Caco-2 (cell line): ENCODE measurements at regions not wholly inside any gene's neighbourhood (a gene's known extent, or its start where the extent isn't known, plus 50 kb on each side); places are given as distances from the start of the nearest gene placed in this dataset.

ENCODE experiments used
- BruUV-seq: library from RNA; stranded (reverse); fragments of 400-500 nt; replicated peaks from 2 replicates; lab custom pipeline; 2021; lab: Mats Ljungman, UMichigan
- CTCF ChIA-PET: fragments of 300-600 bp; sonication (Branson Sonifier 250); formaldehyde crosslinking; loops from one replicate; lab custom pipeline; 2022; ENCODE audit warnings: antibody characterized with exemption; lab: Charles Lee
- POLR2A ChIA-PET: fragments of 300-600 bp; sonication (Branson Sonifier 250); formaldehyde crosslinking; loops from one replicate; lab custom pipeline; 2022; ENCODE audit warnings: antibody characterized with exemption; lab: Charles Lee
- DNase-seq, 2 experiments: peaks; one replicate each; pipeline versions ENCODE4 v3.0.0 to v3.0.0-alpha.2; 2020 to 2022
- H3K27me3 ChIP-seq: replicated peaks from 2 replicates; pipeline ENCODE4 v1.6.0; 2011; ENCODE audit warnings: low read length; ENCODE audit not compliant: control insufficient read depth, insufficient read depth
- H3K36me3 ChIP-seq: 2 replicates; pipeline ENCODE4 v1.5.1; 2011; ENCODE audit warnings: low read length; ENCODE audit not compliant: control insufficient read depth, insufficient read depth
- H3K4me1 ChIP-seq: fragments of 250-450 bp; sonication (Bioruptor Pico); 2 replicates; pipeline ENCODE4 v1.5.1; 2020; ENCODE audit warnings: mild to moderate bottlenecking
- H3K4me3 ChIP-seq: 2 replicates; pipeline ENCODE4 v1.5.1; 2011; ENCODE audit warnings: low read depth, mild to moderate bottlenecking, control low read depth, low read length
- H3K9me3 ChIP-seq: fragments of 250-450 bp; sonication (Bioruptor Pico); 2 replicates; pipeline ENCODE4 v1.5.1; 2020; ENCODE audit warnings: mild to moderate bottlenecking, moderate library complexity
- H3K27ac Mint-ChIP-seq: one replicate; pipeline ENCODE4 v1.8.0; 2022; ENCODE audit warnings: mixed read lengths; ENCODE audit not compliant: unreplicated experiment
- H3K27me3 Mint-ChIP-seq: one replicate; pipeline ENCODE4 v1.8.0; 2022; ENCODE audit warnings: mixed read lengths; ENCODE audit not compliant: insufficient read depth, unreplicated experiment
- H3K36me3 Mint-ChIP-seq: one replicate; pipeline ENCODE4 v1.8.0; 2022; ENCODE audit warnings: mild to moderate bottlenecking, mixed read lengths; ENCODE audit not compliant: insufficient read depth, unreplicated experiment
- H3K4me1 Mint-ChIP-seq: one replicate; pipeline ENCODE4 v1.8.0; 2022; ENCODE audit warnings: low read depth, mixed read lengths; ENCODE audit not compliant: unreplicated experiment
- H3K4me3 Mint-ChIP-seq: one replicate; pipeline ENCODE4 v1.8.0; 2022; ENCODE audit warnings: mild to moderate bottlenecking, moderate library complexity, mixed read lengths; ENCODE audit not compliant: unreplicated experiment
- H3K9me3 Mint-ChIP-seq: one replicate; pipeline ENCODE4 v1.8.0; 2022; ENCODE audit warnings: mixed read lengths; ENCODE audit not compliant: unreplicated experiment
- CTCF ChIP-seq, 2 experiments: fragments of 200-600 bp in 1 of 2; IDR thresholded peaks; 1 replicate in 1 of 2; 2 replicates in 1 of 2; pipeline versions ENCODE4 v1.5.1 to v1.8.0; 2011 to 2022; ENCODE audit warnings: antibody characterized with exemption in 1 of 2, control low read depth in 1 of 2, inconsistent platforms in 1 of 2, low read depth in 1 of 2, low read length in 1 of 2, mild to moderate bottlenecking in 1 of 2, moderate library complexity in 1 of 2; ENCODE audit not compliant: insufficient read depth in 1 of 2, severe bottlenecking in 1 of 2, unreplicated experiment in 1 of 2
- intact Hi-C: fragments of 100-400 bp; cut with micrococcal nuclease; formaldehyde crosslinking; loops from one replicate; pipeline ENCODE4 v1.10.0; 2022; ENCODE audit not compliant: unreplicated experiment

GRCh38 chr10:28806951-28807759 is 129.8 kb downstream of the BAMBI start:
- Mint-ChIP-seq H3K27ac (no peak overlapping the region), H3K9me3 (no peaks in the 10 kb centered on the region), H3K4me1 (peaks cover 13% of the 10 kb centered on the region), H3K27me3 (no peaks in the 10 kb centered on the region), H3K4me3 (no peak overlapping the region), H3K36me3 (no peaks in the 10 kb centered on the region)
- ChIA-PET POLR2A (no interaction called here), CTCF (interaction anchor here (0.6 kb wide), 1 partner anchor 579 kb away, joined by 3 read pairs; no protein-coding TSS in a partner anchor)
- Histone ChIP-seq H3K4me3 (no peak overlapping the region), H3K27me3 (no peaks in the 10 kb centered on the region), H3K4me1 (peaks cover 32% of the 10 kb centered on the region), H3K9me3 (no peaks in the 10 kb centered on the region), H3K36me3 (no peaks in the 10 kb centered on the region)
- TF ChIP-seq CTCF (IDR thresholded peaks at IDR 0.05; ENCODE audit: insufficient read depth in 1 of 2, low read depth in 1 of 2, low read length in 1 of 2, severe bottlenecking in 1 of 2, unreplicated experiment in 1 of 2): no peak
- intact Hi-C loops: no loop called here
- no TSS peak for BruUV-seq
- no peak for DNase-seq

DNA sequence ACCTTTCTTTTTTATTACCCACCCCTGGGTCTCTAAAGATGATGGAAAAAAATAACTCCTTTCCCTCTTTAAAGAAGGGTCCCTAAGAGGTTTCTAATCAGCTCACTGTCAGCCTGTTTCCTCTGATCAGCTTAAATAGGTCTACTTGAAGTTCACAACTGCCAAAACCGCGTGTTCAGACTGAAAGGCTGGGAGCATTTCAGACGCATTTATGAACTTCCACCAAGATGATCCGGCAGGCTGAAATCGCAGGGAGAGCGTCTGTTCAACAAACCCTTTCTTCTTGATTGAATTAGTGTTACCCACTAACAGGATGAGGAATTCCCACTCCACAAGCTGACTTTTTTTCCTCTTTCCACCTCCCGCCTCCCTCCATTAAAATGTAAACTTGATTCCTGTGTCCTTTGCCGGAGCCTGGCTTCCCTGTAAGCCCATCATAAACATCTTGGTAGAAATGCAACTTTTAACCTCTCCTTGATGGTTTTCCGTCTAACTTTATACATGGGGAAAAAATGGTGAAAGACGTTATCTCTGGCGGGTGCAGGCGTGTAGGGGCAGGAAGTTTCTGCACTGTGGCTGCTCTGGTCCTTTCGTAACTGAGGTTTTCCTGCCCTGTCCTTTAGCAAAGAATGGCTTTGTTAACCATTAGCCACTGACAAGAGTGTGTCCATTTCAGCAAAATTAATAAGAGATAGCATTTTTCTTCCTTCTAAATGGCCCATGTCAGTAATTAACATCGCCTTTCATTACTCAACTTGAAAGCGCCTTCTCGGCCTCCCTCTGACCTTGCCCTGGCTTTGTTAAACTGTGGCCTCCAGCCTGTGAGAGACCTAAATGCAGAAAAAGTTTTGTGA is 130.7 kb downstream of the BAMBI start:
- peak in 1 of 2 experiments; percentile 42 for DNase-seq
- peak overlapping the region; percentile 26 for H3K27ac Mint-ChIP-seq
- CTCF ChIA-PET: interaction anchor here (0.6 kb wide), 1 partner anchor 578 kb away, joined by 3 read pairs; no protein-coding TSS in a partner anchor
- H3K27me3 ChIP-seq: no peaks in the 10 kb centered on the region
- H3K4me3 ChIP-seq: no peak overlapping the region
- no peaks in the 10 kb centered on the region for H3K9me3 Mint-ChIP-seq
- H3K36me3 ChIP-seq: no peaks in the 10 kb centered on the region
- no peaks in the 10 kb centered on the region for H3K36me3 Mint-ChIP-seq
- intact Hi-C loops: no loop called here
- peaks cover 13% of the 10 kb centered on the region for H3K4me1 Mint-ChIP-seq
- peak overlapping the region; percentile 18 for H3K4me3 Mint-ChIP-seq
- peaks cover 32% of the 10 kb centered on the region for H3K4me1 ChIP-seq
- POLR2A ChIA-PET: no interaction called here
- H3K9me3 ChIP-seq: no peaks in the 10 kb centered on the region
- BruUV-seq: no TSS peak
- no peaks in the 10 kb centered on the region for H3K27me3 Mint-ChIP-seq
- TF ChIP-seq CTCF (IDR thresholded peaks at IDR 0.05; ENCODE audit: insufficient read depth in 1 of 2, low read depth in 1 of 2, low read length in 1 of 2, severe bottlenecking in 1 of 2, unreplicated experiment in 1 of 2): no peak

DNA sequence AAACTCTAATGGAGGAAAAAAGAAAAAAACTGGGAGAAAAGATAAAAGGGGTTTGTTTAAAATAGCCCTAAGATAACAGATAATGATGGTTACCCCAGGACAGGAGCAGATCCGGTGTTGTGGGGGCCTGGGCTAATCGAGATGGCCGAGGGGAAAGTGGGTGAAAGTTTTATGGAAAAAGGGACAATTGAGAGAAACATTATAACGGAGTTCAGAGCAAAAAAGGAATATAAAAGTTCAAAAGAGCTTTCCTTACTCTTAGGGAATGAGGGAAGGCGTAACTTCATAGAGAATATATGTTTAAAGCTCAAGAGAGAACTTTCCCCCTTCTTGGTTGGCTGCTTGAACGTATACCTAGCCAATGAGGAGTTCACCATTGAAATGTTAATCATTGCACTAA is 131.4 kb downstream of the BAMBI start:
- H3K4me3 ChIP-seq: no peak overlapping the region

More for the DNA sequence above, 131.4 kb downstream of the BAMBI start:
- Mint-ChIP-seq H3K4me1 (peaks cover 13% of the 10 kb centered on the region), H3K36me3 (no peaks in the 10 kb centered on the region), H3K27me3 (no peaks in the 10 kb centered on the region), H3K9me3 (no peaks in the 10 kb centered on the region), H3K4me3 (no peak overlapping the region), H3K27ac (peak overlapping the region; percentile 26)
- peaks cover 32% of the 10 kb centered on the region for H3K4me1 ChIP-seq
- intact Hi-C loops: no loop called here
- TF ChIP-seq CTCF (IDR thresholded peaks at IDR 0.05; ENCODE audit: insufficient read depth in 1 of 2, low read depth in 1 of 2, low read length in 1 of 2, severe bottlenecking in 1 of 2, unreplicated experiment in 1 of 2): no peak
- POLR2A ChIA-PET: no interaction called here
- H3K27me3 ChIP-seq: no peaks in the 10 kb centered on the region
- DNase-seq: no peak
- CTCF ChIA-PET: no interaction called here
- H3K36me3 ChIP-seq: no peaks in the 10 kb centered on the region
- H3K9me3 ChIP-seq: 0 out of 2 replicates have a peak, but pooled peaks cover under 1% of the 10 kb centered on the region
- BruUV-seq: no TSS peak
